ENCODE measurements at regions not wholly inside any gene's neighbourhood (a gene's known extent, or its start where the extent isn't known, plus 50 kb on each side); places are given as distances from the start of the nearest gene placed in this dataset.

DNA sequence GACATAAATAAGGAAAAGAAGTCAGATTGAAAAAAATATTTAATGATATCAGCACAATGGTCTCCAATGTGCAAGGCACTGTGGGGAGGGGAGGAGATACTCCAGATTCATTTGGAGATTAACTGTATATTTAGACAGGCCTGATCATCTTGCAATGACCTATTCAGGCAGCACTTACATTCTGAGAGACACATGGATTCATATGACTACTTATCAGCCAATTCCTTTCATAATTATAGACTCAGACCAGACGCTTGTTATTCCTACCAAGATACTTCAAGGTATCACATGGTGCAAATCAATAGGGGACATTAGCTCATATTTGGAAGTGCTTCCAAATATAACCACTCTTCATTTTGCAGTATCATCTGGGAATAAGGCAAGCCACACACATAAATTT is 153.5 kb upstream of the TARS1 start:
- Histone ChIP-seq H3K4me1 (ENCODE audit: control insufficient read depth, extremely low read depth, insufficient read depth, low read length) (no peaks in the 10 kb centered on the region), H3K9ac (ENCODE audit: control insufficient read depth, extremely low read depth, insufficient read depth, low read length) (no peak overlapping the region), H4K20me1 (ENCODE audit: control insufficient read depth, extremely low read depth, insufficient read depth, low read length) (no peaks in the 10 kb centered on the region), H3K4me3 (ENCODE audit: control insufficient read depth in 2 of 3, extremely low read depth in 1 of 3, insufficient read depth in 2 of 3, low read depth in 1 of 3, low read length in 3 of 3) (no peak overlapping the region), H3K9me1 (ENCODE audit: control insufficient read depth, extremely low read depth, insufficient read depth, low read length) (no peaks in the 10 kb centered on the region), H3K27ac (ENCODE audit: control insufficient read depth, insufficient read depth, low read length) (no peak overlapping the region), H3K27me3 (ENCODE audit: control insufficient read depth, extremely low read depth, insufficient read depth, low read length) (no peaks in the 10 kb centered on the region), H3K36me3 (ENCODE audit: control insufficient read depth in 2 of 2, extremely low read depth in 1 of 2, insufficient read depth in 2 of 2, low read length in 2 of 2) (no peaks in the 10 kb centered on the region), H3K9me3 (ENCODE audit: control insufficient read depth, low read depth, low read length) (no peaks in the 10 kb centered on the region), H3K4me2 (ENCODE audit: control insufficient read depth, extremely low read depth, insufficient read depth, low read depth, low read length) (no peak overlapping the region), H2AFZ (ENCODE audit: control insufficient read depth, low read length) (no peak overlapping the region), H3K79me2 (ENCODE audit: control insufficient read depth, insufficient read depth, low read length) (no peaks in the 10 kb centered on the region)
- TF ChIP-seq CTCF (optimal IDR thresholded peaks at IDR 0.05 in 1 of 3, IDR thresholded peaks at IDR 0.05 in 1 of 3, conservative IDR thresholded peaks at IDR 0.05 in 1 of 3; ENCODE audit: extremely low read depth in 1 of 3, insufficient read depth in 2 of 3, low read length in 3 of 3) (no peak), EZH2 (IDR thresholded peaks at IDR 0.05; ENCODE audit: low read length) (no peak)
- DNase-seq (ENCODE audit: low read depth, low spot score) (no peak), FAIRE-seq (no peak)
- dilution Hi-C loops (cut with MboI; ENCODE audit: extremely low pct_ligation_motif_present, low sequenced_read_pairs) = no loop called here

DNA sequence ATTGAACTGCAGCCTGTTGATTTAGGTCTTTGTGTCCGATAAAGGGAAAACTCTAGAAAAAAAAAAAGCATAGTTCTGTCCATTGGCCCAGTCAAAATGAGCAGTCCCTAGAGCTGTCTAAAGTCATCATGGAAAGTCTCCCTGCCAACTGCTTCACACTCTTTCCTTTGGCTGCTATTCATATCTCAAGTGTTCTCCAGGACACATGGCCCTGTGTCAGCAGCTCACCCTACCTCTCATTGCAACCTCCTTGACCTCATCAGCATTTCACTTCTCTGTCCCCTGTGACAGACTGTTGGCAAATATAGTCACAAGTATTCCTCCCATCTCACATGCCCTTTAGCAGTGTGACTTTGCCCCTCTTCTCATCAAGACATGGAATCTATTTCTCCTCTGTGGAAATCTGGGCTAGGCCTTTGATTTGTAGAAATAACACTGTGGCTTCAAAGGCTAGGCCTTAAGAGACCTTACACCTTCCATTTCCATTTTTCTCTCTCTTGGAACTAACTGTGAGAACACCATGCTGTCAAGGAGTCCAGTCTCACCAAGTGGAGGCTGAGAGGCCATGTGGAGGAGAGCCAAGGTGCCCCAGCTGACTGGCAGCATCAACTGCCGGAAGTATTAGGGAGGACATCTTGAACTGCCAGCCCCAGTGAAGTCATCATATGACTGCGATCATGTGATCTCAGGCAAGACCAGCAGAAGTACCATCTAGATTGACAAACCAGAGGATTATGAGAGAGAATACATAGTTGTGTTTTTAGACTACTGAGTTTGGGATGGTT is 149.4 kb upstream of the TARS1 start:
- dilution Hi-C loops (cut with MboI; ENCODE audit: extremely low pct_ligation_motif_present, low sequenced_read_pairs) = no loop called here
- Histone ChIP-seq H3K9ac (ENCODE audit: control insufficient read depth, extremely low read depth, insufficient read depth, low read length) (no peak overlapping the region), H4K20me1 (ENCODE audit: control insufficient read depth, extremely low read depth, insufficient read depth, low read length) (no peaks in the 10 kb centered on the region), H3K36me3 (ENCODE audit: control insufficient read depth in 2 of 2, extremely low read depth in 1 of 2, insufficient read depth in 2 of 2, low read length in 2 of 2) (no peaks in the 10 kb centered on the region), H3K27me3 (ENCODE audit: control insufficient read depth, extremely low read depth, insufficient read depth, low read length) (no peaks in the 10 kb centered on the region), H3K27ac (ENCODE audit: control insufficient read depth, insufficient read depth, low read length) (no peak overlapping the region), H3K79me2 (ENCODE audit: control insufficient read depth, insufficient read depth, low read length) (no peaks in the 10 kb centered on the region), H3K9me3 (ENCODE audit: control insufficient read depth, low read depth, low read length) (no peaks in the 10 kb centered on the region), H3K4me1 (ENCODE audit: control insufficient read depth, extremely low read depth, insufficient read depth, low read length) (no peaks in the 10 kb centered on the region), H3K4me3 (ENCODE audit: control insufficient read depth in 2 of 3, extremely low read depth in 1 of 3, insufficient read depth in 2 of 3, low read depth in 1 of 3, low read length in 3 of 3) (no peak overlapping the region), H3K9me1 (ENCODE audit: control insufficient read depth, extremely low read depth, insufficient read depth, low read length) (no peaks in the 10 kb centered on the region), H3K4me2 (ENCODE audit: control insufficient read depth, extremely low read depth, insufficient read depth, low read depth, low read length) (no peak overlapping the region), H2AFZ (ENCODE audit: control insufficient read depth, low read length) (no peak overlapping the region)
- no peak for DNase-seq (ENCODE audit: low read depth, low spot score)
- FAIRE-seq = no peak
- no peak for TF ChIP-seq CTCF (optimal IDR thresholded peaks at IDR 0.05 in 1 of 3, IDR thresholded peaks at IDR 0.05 in 1 of 3, conservative IDR thresholded peaks at IDR 0.05 in 1 of 3; ENCODE audit: extremely low read depth in 1 of 3, insufficient read depth in 2 of 3, low read length in 3 of 3)
- no peak for TF ChIP-seq EZH2 (IDR thresholded peaks at IDR 0.05; ENCODE audit: low read length)
